ENCODE measurements at regions not wholly inside any gene's neighbourhood (a gene's known extent, or its start where the extent isn't known, plus 50 kb on each side); places are given as distances from the start of the nearest gene placed in this dataset.

DNA sequence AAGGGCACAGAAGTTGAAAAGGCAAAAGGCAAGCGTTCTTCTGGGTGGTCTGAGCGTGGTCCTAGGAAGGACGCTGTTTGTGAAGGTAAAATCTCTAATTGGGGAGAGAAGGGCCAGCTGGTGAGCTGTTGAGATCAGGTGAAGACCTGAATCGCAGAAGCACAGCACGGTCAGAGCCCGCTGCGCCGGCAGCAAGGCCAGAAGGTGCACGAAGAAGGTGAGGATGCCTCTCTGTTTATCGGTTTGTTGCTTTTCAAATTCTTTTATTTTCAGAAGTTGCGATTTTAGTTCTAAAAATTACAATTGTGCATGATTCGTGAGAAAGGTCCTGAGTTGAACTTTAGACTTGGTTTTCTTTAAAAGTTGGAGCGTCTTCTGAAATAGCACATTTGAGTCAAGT lies 247.8 kb upstream of the FOXK1 start:
- TF ChIP-seq CTCF (IDR thresholded peaks at IDR 0.05) (no peak), EZH2 (IDR thresholded peaks at IDR 0.05) (no peak), EZH2phosphoT487 (IDR thresholded peaks at IDR 0.05) (no peak)
